Endometrium (tissue), 2 donors: ENCODE measurements at regions not wholly inside any gene's neighbourhood (a gene's known extent, or its start where the extent isn't known, plus 50 kb on each side); places are given as distances from the start of the nearest gene placed in this dataset.

ENCODE experiments used
- FAIRE-seq: peaks from 2 replicates; lab custom pipeline; 2012; peaks lifted over from hg19 to GRCh38; lab: Jason Lieb, UNC
- donor health status: control.
- donor health status: control.

DNA sequence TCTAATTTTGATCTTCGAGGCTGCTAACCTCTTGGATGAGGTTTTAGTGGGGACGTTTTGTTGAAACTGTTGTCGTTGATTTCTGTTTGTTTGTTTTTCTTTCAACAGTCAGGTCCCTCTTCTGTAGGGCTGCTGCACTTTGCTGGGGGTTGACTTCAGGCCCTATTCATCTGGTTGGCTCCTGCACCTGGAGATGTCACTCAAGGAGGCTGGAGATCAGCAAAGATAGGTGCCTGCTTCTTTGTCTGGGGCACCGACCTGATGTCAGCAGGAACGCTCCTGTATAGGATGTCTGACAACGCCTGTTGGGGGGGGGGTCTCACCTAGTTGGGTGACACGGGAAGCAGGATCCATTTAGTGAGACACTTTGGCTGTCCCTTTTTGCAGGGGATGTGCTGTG, 915.6 kb upstream of the CHAC2 start:
- FAIRE-seq: no peak

DNA sequence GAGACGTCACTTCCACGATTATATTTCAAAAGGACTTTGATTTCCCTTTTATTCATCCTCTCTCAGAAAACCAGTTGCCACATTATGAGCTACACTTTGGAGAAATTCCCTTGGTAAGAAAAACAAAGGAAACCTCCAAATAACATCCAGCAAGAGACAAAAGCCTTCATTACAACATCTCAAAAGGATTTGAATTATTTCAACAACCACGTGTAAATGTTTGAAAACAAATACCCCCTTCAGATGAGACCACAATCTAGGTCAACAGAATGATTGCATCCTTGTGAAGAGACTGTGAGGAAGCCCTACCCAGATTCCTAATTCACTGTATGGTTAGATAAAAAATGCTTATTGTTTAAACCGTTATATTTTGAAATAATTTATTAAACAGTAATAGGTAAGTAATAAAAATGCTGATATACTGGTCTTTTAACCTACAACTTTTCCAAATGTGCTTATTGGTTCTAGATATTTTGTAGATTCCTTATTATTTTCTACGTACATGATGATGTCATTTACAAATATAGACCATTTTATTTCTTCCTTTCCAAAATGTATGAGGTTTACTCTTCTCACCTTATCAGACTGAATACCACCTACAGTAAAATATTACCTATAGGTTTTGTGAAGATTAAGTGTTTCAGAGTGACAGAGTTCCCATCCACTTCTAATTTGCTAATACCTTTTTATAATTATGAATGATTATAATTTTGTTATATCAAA, 922.7 kb upstream of the CHAC2 start:
- no peak for FAIRE-seq

DNA sequence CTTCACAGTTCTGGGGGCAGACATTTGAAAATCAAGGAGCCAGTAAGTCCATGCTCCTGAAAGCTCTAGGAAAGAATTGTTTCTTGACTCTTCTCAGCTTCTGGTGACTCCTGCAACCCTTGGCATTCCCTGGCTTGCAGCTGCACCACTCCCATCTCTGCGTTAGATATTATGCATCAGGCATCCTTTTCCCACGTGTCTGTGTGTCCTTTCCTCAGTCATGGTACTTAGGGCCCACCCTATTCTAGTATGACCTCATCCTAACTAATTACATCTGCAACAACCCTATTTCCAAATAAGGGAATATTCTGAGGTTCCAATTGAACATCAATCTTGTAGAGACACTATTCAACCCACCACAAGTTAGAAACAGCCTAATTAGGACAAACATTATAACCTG, 931.7 kb upstream of the CHAC2 start:
- FAIRE-seq: no peak

DNA sequence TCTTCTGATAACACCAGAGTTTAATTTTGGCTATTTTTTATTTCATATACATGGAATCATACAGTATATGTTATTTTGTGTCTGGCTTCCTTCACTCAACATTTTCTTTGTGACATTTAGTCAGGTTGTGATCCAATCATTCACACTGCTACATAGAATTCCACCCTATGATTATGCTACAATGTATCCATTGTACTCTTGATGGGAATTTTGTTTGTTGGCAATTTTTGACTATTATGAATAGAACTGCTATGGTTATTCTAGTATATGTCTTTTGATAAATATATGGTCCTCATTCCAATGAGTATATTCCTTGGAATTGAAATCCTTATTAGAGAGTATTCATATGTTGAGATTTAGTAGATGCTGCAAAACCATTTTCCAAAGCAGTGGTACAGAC, 936.4 kb upstream of the CHAC2 start:
- no peak for FAIRE-seq

DNA sequence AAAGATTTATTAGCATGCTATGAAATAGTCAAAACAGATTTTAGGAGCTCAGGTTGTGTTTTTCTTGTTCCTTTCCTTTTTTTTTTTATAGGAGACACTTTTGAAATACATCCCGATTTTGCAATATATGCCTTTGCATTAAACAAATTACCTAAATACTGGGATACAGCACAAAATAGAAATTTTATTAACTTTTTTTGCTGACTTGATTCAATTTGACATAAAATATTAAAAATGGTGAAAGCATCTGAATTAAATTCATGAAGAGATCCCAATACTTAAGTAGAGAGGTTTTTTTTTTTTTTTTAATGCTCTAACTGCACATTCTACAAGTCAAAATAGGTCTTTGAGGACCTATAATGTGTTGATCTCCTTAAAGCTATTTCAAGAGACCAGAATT, 939.5 kb upstream of the CHAC2 start:
- FAIRE-seq: no peak

DNA sequence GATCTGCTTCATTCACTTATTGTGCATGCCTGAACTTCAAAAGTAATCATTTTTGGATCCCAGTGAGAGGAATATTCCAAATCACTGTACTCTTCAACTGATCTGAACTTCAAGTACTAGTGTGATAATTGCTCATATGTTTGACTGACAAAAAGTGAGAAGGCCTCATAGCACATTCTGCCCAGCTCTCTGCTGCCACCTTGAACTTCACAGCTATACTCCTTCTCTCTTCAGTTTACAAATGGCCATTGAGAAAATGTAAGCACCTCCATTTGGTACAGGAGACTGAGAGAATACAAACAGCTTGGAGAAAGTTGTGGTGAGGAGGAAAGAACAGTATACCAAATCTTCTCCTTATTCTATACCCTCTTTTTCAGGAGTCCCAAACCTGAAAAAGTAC, 946.0 kb upstream of the CHAC2 start:
- no peak for FAIRE-seq

DNA sequence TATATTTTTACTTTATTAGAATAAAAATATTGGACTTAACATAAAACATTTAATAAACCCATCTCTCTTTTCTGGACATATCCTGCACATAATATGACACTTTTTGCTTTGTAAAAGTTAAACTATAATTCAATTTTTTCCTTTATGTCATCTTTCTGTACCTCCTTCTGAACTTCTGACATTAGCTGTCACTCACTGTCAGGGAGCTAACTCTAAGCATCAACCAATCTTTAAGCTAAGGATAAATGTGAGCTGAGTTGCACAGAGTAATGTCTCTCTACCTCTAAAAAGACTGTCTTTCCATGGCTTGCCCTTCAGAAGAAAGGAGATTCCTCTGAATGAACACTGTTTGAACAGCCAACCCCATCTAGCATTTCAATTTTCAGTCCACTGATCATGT, 948.6 kb upstream of the CHAC2 start:
- FAIRE-seq: no peak

DNA sequence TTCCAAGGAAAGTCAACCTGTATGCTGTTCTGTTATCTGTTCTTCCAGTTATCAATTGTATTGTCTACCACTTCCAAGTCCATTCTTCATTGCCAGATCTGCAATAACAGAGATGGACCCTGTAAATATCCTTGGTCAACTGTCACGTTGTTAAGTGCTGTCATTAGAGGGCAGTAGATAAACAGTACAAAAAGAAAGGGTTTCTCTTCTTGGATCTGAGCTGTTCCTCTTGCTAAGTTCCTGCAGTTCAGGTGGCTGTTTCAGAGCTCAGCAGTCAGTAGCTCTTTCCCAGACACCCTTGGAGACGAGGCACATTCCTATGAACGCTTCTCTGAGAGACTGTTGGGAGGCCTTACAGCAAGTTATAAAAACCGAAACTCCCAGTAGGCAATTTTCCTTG, 957.1 kb upstream of the CHAC2 start:
- FAIRE-seq: no peak

DNA sequence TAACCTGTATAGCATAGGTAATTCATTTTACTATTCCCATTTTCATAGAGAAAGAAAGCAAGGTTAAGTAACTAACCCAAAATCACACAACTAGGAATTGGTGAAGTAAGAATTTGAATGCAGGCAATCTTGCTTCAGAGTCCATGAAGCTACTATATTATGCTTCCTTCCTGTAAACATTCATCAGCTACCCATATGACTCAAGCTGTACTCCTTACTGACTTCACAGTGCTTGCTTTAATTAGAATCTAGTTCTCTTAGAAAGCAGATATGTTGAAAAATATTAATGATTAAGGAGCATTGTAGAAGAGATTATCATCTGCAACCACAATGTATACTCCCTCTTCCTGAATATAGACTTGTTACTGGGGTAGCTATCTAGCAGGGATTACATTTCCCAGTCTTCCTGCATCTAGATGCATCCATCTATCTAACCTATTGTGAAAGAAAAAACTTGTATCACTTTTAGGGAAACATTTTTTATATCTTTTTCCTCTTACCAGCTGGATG, 961.6 kb upstream of the CHAC2 start:
- no peak for FAIRE-seq

DNA sequence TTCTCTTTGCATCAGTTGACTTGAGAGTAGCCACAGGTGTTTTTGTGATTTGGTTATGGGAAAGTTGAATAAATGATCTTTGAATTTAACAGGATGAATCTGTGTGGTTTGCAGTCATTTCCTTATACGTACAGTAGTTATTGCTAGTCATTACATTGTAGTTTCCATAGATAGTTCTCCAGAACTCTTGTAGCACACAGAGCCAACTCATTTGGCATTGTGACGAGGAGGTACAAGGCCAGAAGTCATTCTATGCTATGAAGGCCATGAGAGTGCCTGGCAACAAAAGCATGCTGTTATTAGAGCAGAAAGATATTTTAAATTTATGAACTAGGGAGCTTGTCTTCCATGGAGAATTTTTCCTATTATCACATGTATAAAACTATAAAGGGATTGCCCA, 973.0 kb upstream of the CHAC2 start:
- FAIRE-seq: no peak

DNA sequence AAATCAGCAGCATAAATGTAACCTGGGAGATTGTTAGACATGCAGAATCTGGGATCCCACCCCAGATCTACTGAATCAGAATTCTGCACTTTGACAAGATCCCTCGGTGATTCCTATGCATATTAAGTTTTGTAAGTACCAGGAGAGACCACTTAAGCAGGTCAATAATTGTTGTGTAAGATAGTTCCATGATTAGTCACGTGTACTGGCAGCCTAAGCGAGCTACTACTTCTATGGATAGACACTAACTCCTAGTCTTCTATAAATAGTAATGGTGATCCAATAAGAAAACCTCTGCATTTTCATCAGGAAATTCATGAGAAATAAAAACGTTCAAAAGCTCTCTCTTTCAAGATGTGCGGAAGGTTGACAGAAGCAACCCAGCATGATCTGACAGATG, 988.2 kb upstream of the CHAC2 start:
- no peak for FAIRE-seq

DNA sequence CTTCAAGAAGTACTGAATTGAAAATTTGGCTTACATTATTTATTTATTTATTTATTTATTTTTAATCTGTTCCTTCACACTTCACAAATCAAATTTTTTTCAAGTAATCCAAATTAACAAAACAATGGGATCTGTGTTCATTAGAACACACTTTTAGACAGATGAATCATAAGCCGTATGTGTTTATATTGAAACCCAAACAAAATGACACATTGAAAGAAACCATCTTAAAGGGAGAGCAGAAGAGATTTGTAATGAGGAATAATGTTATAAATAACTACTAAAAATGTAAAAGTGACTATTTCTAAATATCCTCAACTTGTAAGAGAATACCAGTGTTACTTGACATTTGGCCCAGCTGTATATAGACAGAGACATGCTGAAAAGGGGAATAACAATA, 991.0 kb upstream of the CHAC2 start:
- no peak for FAIRE-seq

DNA sequence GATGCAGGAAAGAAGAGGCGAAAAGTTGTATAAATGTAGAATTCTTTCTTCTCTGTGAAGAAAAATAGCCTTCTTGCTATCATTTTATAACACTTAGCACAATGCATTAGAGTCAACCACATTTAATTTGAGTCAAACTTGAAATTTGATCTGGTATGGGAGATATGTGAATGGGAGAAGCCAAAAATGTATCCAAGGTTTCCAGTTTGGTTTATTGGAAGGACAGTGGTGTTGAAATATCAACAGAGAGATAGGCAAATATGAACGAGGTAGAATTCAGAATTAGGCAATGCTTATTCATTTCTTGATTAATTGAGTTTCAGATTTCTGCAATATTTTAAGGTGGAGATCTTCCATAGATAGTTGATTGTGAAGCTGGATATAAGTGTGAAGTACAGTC, 991.9 kb upstream of the CHAC2 start:
- no peak for FAIRE-seq

DNA sequence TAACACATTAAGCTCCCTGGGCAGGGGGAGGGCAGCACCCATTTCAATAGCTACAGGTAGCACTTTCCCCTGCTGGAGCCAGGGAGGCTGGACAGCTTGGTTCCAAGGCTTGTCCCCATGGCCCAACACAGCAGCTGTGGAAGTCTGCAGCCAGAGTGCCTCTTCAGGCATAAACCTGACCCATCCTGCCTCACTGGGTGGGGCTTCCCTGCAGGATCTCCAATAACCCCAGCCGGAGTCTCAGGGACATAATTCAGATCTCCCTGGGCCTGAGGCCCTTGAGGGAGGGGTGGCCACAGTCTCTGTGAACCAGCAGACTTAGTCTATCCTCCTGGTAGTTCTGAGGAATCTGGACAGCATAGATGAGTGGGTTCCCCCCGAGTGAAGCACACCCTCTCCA, 1001.9 kb upstream of the CHAC2 start:
- no peak for FAIRE-seq

DNA sequence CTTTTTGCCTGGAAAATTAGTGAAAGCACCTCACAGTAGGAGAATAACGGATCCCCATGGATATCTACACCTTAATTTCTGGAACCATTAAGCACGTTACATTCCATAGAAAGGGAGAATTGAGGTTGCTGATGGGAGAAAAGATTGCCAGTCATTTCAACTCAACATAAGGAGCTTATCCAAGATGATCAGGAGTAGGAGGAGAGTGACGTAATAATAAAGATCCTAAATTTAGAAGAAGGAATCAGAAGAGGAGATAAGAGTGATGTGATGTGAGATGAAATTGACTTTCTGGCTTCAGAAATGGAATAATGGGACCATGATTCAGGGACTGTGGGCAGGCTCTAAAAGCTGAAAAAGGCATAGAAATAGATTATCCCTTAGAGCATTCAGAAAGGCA, 1017.8 kb upstream of the CHAC2 start:
- FAIRE-seq: no peak

DNA sequence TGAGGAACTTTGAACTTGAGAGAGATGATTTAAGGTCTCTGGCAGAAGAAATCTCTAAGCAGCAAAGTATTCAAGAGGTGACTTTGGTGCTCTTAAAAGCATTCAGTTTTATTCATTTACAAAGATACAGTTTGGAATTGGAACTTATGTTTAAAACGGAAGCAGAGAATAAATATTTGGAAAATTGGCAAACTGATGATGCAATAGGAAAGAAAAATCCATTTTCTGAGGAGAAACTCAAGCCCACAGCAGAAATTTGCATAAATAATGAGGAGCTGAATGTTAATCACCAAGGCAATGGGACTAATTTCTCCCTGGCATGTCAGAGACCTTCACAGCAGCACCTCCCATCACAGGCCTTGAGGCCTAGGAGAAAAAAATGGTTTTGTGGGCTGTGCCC, 1022.5 kb upstream of the CHAC2 start:
- no peak for FAIRE-seq

DNA sequence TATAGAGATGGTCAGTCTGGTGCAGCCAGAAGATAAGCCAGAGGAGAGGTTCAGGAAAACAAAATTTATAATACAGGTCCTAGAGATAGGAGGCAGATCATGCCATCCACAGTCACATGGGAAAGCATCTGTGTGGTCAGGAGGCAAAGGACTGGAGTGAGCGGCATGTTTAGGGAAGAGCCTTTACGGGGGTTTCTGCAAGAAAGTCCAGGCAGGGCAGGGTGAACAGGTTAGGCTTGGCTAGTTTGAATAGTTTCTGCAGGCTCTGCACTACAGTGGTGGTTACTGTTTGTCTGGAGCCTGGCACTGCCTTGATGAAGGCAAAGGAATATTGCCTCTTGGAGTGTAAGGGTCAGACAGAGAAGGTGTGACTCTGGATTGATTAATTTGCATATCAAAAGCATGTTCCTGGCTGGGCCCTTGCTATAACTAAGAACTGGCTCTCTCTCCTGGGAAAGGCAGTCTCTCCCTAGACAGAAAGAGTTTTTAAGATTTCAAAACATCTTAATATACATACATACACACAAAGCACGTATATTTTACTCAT, 1034.7 kb upstream of the CHAC2 start:
- FAIRE-seq: no peak

DNA sequence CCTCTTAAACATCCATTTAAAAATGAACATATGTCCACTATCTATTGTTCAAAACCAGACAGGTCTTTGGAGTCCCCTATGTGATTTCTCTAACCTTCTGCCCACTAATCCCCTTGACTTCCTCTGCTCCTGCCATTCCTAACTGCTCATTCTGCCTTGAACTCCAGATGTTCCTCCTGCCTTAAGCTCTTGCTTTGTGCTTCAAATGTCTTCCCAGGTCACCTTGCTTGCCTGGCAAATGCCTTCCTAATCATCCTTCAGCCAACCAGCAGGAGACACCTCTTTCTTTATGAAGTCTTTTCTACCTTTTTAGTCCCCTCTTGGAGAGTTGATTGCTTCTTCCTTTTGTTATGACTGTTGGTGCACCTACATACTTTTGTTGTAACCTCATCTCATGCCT, 1043.0 kb upstream of the CHAC2 start:
- no peak for FAIRE-seq

DNA sequence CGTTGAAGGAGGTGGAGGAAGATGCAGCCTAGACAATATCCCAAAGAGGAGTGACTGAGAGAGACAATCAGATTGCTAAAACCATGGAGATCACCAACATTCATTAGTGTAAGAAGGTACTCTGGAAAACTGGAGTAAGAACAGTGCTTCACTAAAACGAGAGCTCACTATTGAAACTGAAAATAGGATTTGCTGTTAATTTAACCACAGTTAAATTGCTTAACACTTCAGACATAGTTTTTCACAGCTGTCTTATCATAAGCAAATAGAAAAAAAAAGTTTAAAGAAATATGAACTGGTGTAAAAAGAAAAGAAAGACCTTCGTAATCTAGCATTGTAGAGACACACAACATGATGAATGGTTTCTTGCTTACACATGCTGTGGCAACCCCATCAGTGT, 1049.8 kb upstream of the CHAC2 start:
- no peak for FAIRE-seq

DNA sequence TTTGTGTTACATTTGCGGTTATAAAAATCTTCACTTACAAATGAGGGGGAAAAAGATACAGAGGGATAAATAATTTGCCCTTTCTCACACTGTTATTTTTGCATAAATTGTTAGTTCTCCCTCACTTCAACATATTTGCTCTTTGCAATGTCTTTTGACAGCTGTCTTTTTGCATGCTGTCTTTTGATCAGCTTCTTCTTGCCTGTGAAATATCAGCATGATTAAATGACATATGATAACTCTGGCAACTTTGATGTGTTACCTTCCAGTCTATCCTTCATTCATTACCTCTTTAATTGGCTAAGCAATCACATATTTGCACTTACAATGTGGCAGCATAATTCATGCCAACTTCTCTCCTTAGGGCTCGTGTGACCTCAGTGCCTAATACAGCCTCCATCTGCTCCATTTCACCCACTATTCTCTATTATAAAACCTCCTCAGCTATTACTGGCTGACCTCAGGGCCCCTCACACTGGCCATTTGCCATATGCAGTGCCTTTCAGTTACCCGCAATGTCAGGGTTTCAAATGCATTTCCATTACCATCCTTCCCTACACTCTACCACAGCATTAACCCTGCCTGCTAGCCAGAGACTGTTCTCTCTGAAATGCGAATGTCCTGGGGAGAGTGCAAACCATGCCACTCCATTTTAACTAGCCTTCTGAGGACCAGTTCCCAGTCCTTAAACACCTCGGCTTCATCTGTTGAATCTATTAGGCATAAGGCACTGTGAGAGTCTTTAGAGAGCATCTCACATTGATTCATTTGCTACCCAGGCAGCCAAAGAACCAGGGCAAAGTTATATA, 1056.6 kb upstream of the CHAC2 start:
- FAIRE-seq: no peak

DNA sequence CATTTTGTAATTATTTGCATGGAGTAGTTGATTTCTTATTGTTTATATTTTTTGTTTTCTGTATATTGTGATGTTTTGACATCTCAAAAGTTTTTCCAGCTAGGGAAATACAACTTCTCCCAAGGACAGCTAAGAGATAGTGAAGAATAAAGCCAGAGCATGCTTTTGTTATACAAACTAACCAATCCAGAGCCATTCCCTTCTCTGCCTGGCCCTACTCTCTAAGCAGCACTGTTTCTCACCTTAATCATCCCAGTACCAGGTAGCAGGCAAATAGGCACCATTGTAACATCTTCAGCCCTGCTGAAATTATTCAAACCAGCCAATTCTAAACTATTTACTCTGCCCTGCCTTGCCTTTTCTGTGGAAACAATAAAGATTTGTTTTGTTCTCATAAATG, 1063.4 kb upstream of the CHAC2 start:
- FAIRE-seq: no peak

DNA sequence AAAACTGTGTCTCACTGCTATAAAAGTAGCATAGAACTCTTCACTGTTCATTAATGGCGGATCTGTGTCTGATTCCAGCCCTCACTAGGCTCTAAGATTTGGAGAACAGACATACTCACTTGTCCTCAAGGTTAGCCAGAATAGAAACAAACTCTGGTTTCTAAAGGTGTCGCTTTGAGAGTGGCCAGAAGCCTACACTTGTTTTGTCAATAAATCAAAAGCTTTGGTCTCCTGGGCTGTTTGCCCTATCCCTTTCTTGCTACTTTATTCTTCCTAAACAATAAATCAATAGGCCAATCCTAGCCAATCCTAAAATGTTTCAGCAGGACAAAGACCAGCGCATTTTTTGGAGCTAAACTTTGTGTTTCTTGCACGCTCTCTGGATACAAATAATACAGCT, 1064.6 kb upstream of the CHAC2 start:
- FAIRE-seq: no peak

DNA sequence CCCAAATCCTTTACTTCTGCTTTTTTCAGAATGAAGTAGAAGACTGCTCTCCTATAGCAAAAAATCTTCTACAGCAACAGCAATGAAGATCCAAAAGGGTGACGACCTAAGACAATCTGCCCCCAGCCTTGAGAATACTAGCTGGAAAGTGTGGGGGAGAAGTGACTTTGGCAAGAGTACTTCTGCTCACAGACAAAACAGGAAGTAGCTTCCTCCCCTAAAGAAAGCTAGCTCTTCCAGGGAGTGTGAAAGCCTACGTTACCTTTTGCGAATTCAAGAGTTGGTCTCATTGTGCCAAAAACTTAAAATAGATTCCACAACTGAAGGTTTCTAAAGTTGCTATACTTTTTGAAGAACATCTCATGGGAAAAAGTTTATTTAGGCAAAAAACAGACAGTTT, 1069.2 kb upstream of the CHAC2 start:
- FAIRE-seq: no peak

DNA sequence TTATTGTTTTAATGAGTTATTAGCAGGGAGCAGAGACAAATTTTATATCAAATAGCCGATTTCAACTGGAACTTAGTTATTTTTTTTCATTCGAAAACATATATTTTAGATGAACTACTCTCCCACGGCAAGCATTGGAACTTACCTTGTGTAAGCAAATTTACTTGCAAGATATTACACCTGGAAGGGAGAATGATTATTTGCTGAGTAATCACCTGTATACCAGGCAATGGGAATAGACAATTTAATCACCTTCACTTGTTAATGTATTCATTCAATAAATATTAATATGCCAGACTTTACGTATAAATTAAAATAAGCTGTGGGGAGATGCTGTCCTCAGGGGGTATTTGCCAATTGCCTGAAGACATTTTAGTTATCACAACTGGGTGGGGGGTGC, 1069.9 kb upstream of the CHAC2 start:
- FAIRE-seq: no peak
